ENCODE measurements at regions not wholly inside any gene's neighbourhood (a gene's known extent, or its start where the extent isn't known, plus 50 kb on each side); places are given as distances from the start of the nearest gene placed in this dataset.

DNA sequence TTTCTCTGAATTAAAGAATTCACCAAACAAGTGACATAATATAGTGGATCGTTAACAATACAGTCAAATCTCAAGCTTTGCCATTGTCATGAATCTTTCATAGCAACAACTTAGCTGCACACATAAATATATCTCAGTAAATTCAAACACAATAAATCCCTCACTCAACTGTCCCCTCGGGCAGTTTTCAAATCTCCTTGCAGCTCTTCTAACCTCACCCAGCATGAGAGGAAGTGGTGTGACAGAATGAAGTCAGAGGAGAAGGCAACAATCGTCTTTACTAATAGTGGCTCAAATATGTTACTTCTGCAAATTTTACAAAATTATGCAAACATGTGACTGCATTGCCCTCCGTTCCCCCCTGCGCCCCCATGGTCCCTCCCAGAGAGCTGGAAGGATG, 148.2 kb downstream of the RAP2A start:
- H3K4me3 ChIP-seq (ENCODE audit: low read depth, low read length), result no peak overlapping the region
- TF ChIP-seq, protein P1, sequence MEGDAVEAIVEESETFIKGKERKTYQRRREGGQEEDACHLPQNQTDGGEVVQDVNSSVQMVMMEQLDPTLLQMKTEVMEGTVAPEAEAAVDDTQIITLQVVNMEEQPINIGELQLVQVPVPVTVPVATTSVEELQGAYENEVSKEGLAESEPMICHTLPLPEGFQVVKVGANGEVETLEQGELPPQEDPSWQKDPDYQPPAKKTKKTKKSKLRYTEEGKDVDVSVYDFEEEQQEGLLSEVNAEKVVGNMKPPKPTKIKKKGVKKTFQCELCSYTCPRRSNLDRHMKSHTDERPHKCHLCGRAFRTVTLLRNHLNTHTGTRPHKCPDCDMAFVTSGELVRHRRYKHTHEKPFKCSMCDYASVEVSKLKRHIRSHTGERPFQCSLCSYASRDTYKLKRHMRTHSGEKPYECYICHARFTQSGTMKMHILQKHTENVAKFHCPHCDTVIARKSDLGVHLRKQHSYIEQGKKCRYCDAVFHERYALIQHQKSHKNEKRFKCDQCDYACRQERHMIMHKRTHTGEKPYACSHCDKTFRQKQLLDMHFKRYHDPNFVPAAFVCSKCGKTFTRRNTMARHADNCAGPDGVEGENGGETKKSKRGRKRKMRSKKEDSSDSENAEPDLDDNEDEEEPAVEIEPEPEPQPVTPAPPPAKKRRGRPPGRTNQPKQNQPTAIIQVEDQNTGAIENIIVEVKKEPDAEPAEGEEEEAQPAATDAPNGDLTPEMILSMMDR (IDR thresholded peaks at IDR 0.05; ENCODE audit: borderline replicate concordance, insufficient read depth, low read depth, low read length), result no peak

GRCh38 chr13:97583907-97584497, 150.0 kb downstream of the RAP2A start:
- TF ChIP-seq, protein P1 (IDR thresholded peaks at IDR 0.05; ENCODE audit: borderline replicate concordance, insufficient read depth, low read depth, low read length), result no peak

GRCh38 chr13:97586941-97587340, 153.0 kb downstream of the RAP2A start:
- TF ChIP-seq, protein P1 (IDR thresholded peaks at IDR 0.05; ENCODE audit: borderline replicate concordance, insufficient read depth, low read depth, low read length), result no peak
- no peak overlapping the region for H3K4me3 ChIP-seq (ENCODE audit: low read depth, low read length)

More at GRCh38 chr13:97583907-97584497, 150.0 kb downstream of the RAP2A start:
- H3K4me3 ChIP-seq (ENCODE audit: low read depth, low read length), result no peak overlapping the region

DNA sequence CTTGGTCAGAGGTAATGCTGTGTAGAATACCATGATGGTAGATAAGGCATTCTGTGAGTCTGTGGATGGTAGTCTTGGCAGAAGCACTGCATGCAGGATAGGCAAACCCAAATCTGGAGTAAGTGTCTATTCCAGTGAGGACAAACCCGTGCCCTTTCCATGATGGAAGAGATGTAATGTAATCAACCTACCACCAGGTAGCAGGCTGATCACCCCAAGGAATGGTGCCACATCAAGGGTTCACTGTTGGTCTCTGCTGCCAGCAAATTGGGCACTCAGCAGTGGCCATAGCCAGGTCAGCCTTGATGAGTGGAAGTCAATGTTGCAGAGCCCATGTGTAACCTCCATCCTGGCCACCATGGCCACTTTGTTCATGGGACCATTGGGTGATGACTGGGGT, 155.0 kb downstream of the RAP2A start:
- H3K4me3 ChIP-seq (ENCODE audit: low read depth, low read length), result no peak overlapping the region
- TF ChIP-seq, protein P1 (IDR thresholded peaks at IDR 0.05; ENCODE audit: borderline replicate concordance, insufficient read depth, low read depth, low read length), result no peak

DNA sequence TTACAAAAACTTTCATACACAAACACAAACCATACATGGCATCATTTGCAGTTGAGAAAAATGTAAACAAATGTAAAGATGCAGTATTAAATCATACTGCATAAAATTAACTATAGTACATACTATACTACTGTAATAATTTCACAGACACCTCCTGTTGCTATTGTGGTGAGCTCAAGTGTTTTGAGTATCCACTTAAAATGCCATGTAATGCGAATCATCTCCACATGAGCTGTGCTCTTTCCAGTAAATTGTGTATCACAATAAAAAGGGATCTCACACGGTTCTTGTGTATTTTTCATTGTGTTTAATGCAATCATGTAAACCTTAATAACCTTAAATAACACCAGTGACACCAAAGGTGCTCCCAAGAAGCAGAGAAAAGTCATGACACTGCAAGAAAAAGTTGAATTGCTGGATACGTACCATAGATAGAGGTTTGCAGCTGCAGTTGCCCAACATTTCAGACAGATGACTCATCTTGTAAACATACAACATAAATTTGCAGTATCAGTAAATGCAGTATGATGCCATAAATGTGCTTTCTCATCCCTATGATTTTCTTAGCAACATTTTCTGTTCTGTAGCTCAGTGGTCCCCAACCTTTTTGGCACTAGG, 166.6 kb downstream of the RAP2A start:
- H3K4me3 ChIP-seq (ENCODE audit: low read depth, low read length), result no peak overlapping the region
- TF ChIP-seq, protein P1 (IDR thresholded peaks at IDR 0.05; ENCODE audit: borderline replicate concordance, insufficient read depth, low read depth, low read length), result no peak

DNA sequence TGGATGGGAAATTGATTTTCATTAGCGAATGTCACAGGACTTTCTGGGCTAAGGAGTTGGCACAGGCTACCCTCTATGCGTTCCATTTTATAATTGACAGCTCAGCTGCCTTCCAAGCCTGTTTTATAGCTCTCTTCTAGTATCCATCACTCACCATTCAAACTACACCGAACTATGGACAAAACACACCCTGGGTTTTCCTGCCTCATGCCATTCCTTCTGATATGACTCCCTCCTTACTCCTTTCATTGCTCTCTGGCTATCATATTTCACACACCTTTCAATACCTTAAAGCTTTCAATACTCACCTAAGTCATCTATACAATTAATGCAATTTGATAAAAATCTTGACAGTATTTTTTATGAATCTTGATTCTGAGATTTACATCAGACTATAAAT, 181.3 kb downstream of the RAP2A start:
- TF ChIP-seq, protein P1 (IDR thresholded peaks at IDR 0.05; ENCODE audit: borderline replicate concordance, insufficient read depth, low read depth, low read length), result no peak
- H3K4me3 ChIP-seq (ENCODE audit: low read depth, low read length), result no peak overlapping the region

- no peak overlapping the region for H3K4me3 ChIP-seq (ENCODE audit: low read depth, low read length)
- TF ChIP-seq, protein P1 (IDR thresholded peaks at IDR 0.05; ENCODE audit: borderline replicate concordance, insufficient read depth, low read depth, low read length), result no peak
Measured at GRCh38 chr13:97616385-97616784, 182.4 kb downstream of the RAP2A start.
